Caco-2 (cell line): ENCODE measurements at regions not wholly inside any gene's neighbourhood (a gene's known extent, or its start where the extent isn't known, plus 50 kb on each side); places are given as distances from the start of the nearest gene placed in this dataset.

ENCODE experiments used
- BruUV-seq: library from RNA; stranded (reverse); fragments of 400-500 nt; replicated peaks from 2 replicates; lab custom pipeline; 2021; lab: Mats Ljungman, UMichigan
- CTCF ChIA-PET: fragments of 300-600 bp; sonication (Branson Sonifier 250); formaldehyde crosslinking; loops from one replicate; lab custom pipeline; 2022; ENCODE audit warnings: antibody characterized with exemption; lab: Charles Lee
- POLR2A ChIA-PET: fragments of 300-600 bp; sonication (Branson Sonifier 250); formaldehyde crosslinking; loops from one replicate; lab custom pipeline; 2022; ENCODE audit warnings: antibody characterized with exemption; lab: Charles Lee
- DNase-seq, 2 experiments: peaks; one replicate each; pipeline versions ENCODE4 v3.0.0 to v3.0.0-alpha.2; 2020 to 2022
- H3K27me3 ChIP-seq: replicated peaks from 2 replicates; pipeline ENCODE4 v1.6.0; 2011; ENCODE audit warnings: low read length; ENCODE audit not compliant: control insufficient read depth, insufficient read depth
- H3K36me3 ChIP-seq: 2 replicates; pipeline ENCODE4 v1.5.1; 2011; ENCODE audit warnings: low read length; ENCODE audit not compliant: control insufficient read depth, insufficient read depth
- H3K4me1 ChIP-seq: fragments of 250-450 bp; sonication (Bioruptor Pico); 2 replicates; pipeline ENCODE4 v1.5.1; 2020; ENCODE audit warnings: mild to moderate bottlenecking
- H3K4me3 ChIP-seq: 2 replicates; pipeline ENCODE4 v1.5.1; 2011; ENCODE audit warnings: low read depth, mild to moderate bottlenecking, control low read depth, low read length
- H3K9me3 ChIP-seq: fragments of 250-450 bp; sonication (Bioruptor Pico); 2 replicates; pipeline ENCODE4 v1.5.1; 2020; ENCODE audit warnings: mild to moderate bottlenecking, moderate library complexity
- H3K27ac Mint-ChIP-seq: one replicate; pipeline ENCODE4 v1.8.0; 2022; ENCODE audit warnings: mixed read lengths; ENCODE audit not compliant: unreplicated experiment
- H3K27me3 Mint-ChIP-seq: one replicate; pipeline ENCODE4 v1.8.0; 2022; ENCODE audit warnings: mixed read lengths; ENCODE audit not compliant: insufficient read depth, unreplicated experiment
- H3K36me3 Mint-ChIP-seq: one replicate; pipeline ENCODE4 v1.8.0; 2022; ENCODE audit warnings: mild to moderate bottlenecking, mixed read lengths; ENCODE audit not compliant: insufficient read depth, unreplicated experiment
- H3K4me1 Mint-ChIP-seq: one replicate; pipeline ENCODE4 v1.8.0; 2022; ENCODE audit warnings: low read depth, mixed read lengths; ENCODE audit not compliant: unreplicated experiment
- H3K4me3 Mint-ChIP-seq: one replicate; pipeline ENCODE4 v1.8.0; 2022; ENCODE audit warnings: mild to moderate bottlenecking, moderate library complexity, mixed read lengths; ENCODE audit not compliant: unreplicated experiment
- H3K9me3 Mint-ChIP-seq: one replicate; pipeline ENCODE4 v1.8.0; 2022; ENCODE audit warnings: mixed read lengths; ENCODE audit not compliant: unreplicated experiment
- intact Hi-C: fragments of 100-400 bp; cut with micrococcal nuclease; formaldehyde crosslinking; loops from one replicate; pipeline ENCODE4 v1.10.0; 2022; ENCODE audit not compliant: unreplicated experiment
- TF ChIP-seq, protein P1 (sequence below), 2 experiments: fragments of 200-600 bp in 1 of 2; IDR thresholded peaks; 1 replicate in 1 of 2; 2 replicates in 1 of 2; pipeline versions ENCODE4 v1.5.1 to v1.8.0; 2011 to 2022; ENCODE audit warnings: antibody characterized with exemption in 1 of 2, control low read depth in 1 of 2, inconsistent platforms in 1 of 2, low read depth in 1 of 2, low read length in 1 of 2, mild to moderate bottlenecking in 1 of 2, moderate library complexity in 1 of 2; ENCODE audit not compliant: insufficient read depth in 1 of 2, severe bottlenecking in 1 of 2, unreplicated experiment in 1 of 2

DNA sequence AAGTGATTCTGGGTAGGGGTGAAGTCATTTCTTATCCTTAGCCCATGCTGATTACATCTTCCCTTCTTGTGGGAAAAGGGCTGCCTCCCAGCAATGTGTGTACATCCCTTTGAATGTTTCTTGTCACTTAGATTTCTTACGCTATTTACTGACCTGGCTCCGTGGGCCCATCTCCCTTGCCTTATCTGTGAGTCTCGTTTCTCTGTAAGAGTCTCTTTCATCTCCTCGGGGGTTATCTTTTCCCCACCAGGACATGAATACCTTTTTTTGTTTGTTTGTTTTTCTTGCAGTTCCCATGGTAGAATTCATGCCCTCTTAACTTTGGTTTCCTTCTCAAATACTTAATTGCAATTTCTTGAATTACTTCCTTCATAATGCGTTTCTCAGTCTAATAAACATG is 107.7 kb downstream of the BAMBI start:
- H3K36me3 Mint-ChIP-seq, result no peaks in the 10 kb centered on the region
- ChIA-PET POLR2A (no interaction called here), CTCF (no interaction called here)
- H3K27me3 Mint-ChIP-seq, result no peaks in the 10 kb centered on the region
- peak overlapping the region; percentile 57 for H3K27ac Mint-ChIP-seq
- peaks cover 28% of the 10 kb centered on the region for H3K4me1 ChIP-seq
- no peak overlapping the region for H3K4me3 ChIP-seq
- no peaks in the 10 kb centered on the region for H3K36me3 ChIP-seq
- intact Hi-C loops, result loop anchor here (5.0 kb wide), 1 partner anchor 108 kb away; the partner anchor contains the start of gene BAMBI
- H3K4me1 Mint-ChIP-seq, result peaks cover 31% of the 10 kb centered on the region
- no peaks in the 10 kb centered on the region for H3K27me3 ChIP-seq
- DNase-seq, result peak; percentile 59 to 73
- no peaks in the 10 kb centered on the region for H3K9me3 ChIP-seq
- no TSS peak for BruUV-seq
- TF ChIP-seq, protein P1, sequence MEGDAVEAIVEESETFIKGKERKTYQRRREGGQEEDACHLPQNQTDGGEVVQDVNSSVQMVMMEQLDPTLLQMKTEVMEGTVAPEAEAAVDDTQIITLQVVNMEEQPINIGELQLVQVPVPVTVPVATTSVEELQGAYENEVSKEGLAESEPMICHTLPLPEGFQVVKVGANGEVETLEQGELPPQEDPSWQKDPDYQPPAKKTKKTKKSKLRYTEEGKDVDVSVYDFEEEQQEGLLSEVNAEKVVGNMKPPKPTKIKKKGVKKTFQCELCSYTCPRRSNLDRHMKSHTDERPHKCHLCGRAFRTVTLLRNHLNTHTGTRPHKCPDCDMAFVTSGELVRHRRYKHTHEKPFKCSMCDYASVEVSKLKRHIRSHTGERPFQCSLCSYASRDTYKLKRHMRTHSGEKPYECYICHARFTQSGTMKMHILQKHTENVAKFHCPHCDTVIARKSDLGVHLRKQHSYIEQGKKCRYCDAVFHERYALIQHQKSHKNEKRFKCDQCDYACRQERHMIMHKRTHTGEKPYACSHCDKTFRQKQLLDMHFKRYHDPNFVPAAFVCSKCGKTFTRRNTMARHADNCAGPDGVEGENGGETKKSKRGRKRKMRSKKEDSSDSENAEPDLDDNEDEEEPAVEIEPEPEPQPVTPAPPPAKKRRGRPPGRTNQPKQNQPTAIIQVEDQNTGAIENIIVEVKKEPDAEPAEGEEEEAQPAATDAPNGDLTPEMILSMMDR (IDR thresholded peaks at IDR 0.05; ENCODE audit: insufficient read depth in 1 of 2, low read depth in 1 of 2, low read length in 1 of 2, severe bottlenecking in 1 of 2, unreplicated experiment in 1 of 2), result no peak
- peak overlapping the region; percentile 11 for H3K4me3 Mint-ChIP-seq
- no peaks in the 10 kb centered on the region for H3K9me3 Mint-ChIP-seq

DNA sequence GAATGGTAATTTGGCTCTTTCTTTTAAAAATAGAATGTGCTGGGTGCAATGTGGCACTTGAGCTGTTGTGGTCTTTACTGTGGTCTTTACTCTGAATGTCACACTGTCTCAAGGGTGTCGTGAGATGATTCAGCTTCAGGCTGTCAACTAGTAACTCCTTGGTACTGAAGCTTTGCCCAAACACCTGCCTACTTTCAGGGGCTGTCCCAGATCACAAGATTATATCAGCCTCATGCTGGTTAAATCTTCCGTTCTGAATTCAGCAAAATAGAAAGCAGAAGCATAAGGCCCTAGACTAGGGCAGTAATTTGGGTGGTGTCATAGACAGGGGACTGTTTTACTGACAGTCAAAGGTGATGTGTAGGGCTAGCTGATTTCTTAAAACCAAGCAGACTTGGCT is 110.9 kb downstream of the BAMBI start:
- Mint-ChIP-seq H3K9me3 (no peaks in the 10 kb centered on the region), H3K27ac (no peak overlapping the region), H3K27me3 (no peaks in the 10 kb centered on the region), H3K36me3 (no peaks in the 10 kb centered on the region), H3K4me3 (no peak overlapping the region), H3K4me1 (peaks cover 24% of the 10 kb centered on the region)
- ChIA-PET CTCF (no interaction called here), POLR2A (no interaction called here)
- Histone ChIP-seq H3K4me1 (peaks cover 21% of the 10 kb centered on the region), H3K9me3 (no peaks in the 10 kb centered on the region), H3K27me3 (no peaks in the 10 kb centered on the region), H3K36me3 (no peaks in the 10 kb centered on the region), H3K4me3 (no peak overlapping the region)
- BruUV-seq, result no TSS peak
- intact Hi-C loops, result loop anchor here (5.0 kb wide), 1 partner anchor 111 kb away; the partner anchor contains the start of gene BAMBI
- TF ChIP-seq, protein P1 (IDR thresholded peaks at IDR 0.05; ENCODE audit: insufficient read depth in 1 of 2, low read depth in 1 of 2, low read length in 1 of 2, severe bottlenecking in 1 of 2, unreplicated experiment in 1 of 2), result no peak
- DNase-seq, result no peak

DNA sequence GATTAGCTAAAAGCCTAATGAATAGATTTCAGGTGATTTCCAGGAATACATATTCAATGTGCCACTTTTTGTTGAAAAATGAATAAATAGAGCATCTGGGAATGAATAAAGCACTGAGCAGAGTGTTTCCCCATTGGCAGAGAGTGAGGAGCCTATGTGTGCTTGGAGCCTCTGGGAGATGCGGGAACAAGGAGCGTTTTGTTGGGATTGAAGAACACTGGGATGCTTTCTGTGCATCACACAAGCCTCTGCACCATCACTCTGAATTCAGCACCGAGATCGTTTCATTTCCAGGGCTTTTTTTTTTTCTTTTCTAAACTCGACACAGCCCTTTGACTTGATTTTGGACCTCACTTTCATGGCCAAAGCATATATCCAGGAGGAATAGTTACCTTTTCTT is 111.4 kb downstream of the BAMBI start:
- Histone ChIP-seq H3K4me3 (no peak overlapping the region), H3K36me3 (no peaks in the 10 kb centered on the region), H3K4me1 (peaks cover 18% of the 10 kb centered on the region), H3K27me3 (no peaks in the 10 kb centered on the region), H3K9me3 (no peaks in the 10 kb centered on the region)
- H3K4me1 Mint-ChIP-seq, result peaks cover 21% of the 10 kb centered on the region
- H3K4me3 Mint-ChIP-seq, result no peak overlapping the region
- no peaks in the 10 kb centered on the region for H3K27me3 Mint-ChIP-seq
- no peaks in the 10 kb centered on the region for H3K36me3 Mint-ChIP-seq
- no peak overlapping the region for H3K27ac Mint-ChIP-seq
- intact Hi-C loops, result loop anchor here (5.0 kb wide), 1 partner anchor 111 kb away; the partner anchor contains the start of gene BAMBI
- DNase-seq, result no peak
- BruUV-seq, result no TSS peak
- TF ChIP-seq, protein P1 (IDR thresholded peaks at IDR 0.05; ENCODE audit: insufficient read depth in 1 of 2, low read depth in 1 of 2, low read length in 1 of 2, severe bottlenecking in 1 of 2, unreplicated experiment in 1 of 2), result no peak
- ChIA-PET POLR2A (no interaction called here), CTCF (no interaction called here)
- no peaks in the 10 kb centered on the region for H3K9me3 Mint-ChIP-seq
